ENCODE measurements at regions not wholly inside any gene's neighbourhood (a gene's known extent, or its start where the extent isn't known, plus 50 kb on each side); places are given as distances from the start of the nearest gene placed in this dataset.

DNA sequence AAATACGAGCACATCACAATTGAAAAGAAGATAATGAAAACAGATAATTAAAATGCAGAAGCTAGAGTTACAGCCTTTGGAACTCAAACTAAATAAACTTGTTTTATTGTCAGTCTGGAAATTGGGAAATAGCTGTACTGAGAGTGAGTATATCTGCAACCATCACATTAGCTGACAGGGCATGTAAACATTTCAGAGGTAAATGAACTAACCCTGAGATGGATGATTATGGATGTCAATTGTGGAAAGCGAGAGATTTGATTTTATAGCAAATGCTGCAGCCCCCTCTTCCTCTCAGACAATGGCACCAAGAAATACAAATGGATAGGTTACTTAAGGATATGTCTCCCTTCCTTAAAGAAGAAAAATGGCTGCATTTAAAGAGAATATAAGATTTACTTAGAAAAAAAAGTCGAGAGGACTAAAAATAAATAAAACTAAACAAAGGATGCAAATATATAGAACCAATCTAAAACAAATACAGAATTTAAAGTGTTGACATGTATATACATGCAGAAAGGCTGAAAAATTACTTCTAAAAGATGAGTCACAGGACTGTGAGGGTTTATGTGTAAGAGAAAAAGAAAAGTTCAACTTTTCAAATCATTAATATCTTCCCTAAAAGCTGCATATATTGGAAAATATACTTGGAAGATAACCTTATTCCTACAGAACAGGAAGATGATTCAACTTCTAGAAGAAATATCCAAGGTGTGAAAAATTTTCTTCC, 120.3 kb upstream of the FLRT2 start:
- TF ChIP-seq, protein P1, sequence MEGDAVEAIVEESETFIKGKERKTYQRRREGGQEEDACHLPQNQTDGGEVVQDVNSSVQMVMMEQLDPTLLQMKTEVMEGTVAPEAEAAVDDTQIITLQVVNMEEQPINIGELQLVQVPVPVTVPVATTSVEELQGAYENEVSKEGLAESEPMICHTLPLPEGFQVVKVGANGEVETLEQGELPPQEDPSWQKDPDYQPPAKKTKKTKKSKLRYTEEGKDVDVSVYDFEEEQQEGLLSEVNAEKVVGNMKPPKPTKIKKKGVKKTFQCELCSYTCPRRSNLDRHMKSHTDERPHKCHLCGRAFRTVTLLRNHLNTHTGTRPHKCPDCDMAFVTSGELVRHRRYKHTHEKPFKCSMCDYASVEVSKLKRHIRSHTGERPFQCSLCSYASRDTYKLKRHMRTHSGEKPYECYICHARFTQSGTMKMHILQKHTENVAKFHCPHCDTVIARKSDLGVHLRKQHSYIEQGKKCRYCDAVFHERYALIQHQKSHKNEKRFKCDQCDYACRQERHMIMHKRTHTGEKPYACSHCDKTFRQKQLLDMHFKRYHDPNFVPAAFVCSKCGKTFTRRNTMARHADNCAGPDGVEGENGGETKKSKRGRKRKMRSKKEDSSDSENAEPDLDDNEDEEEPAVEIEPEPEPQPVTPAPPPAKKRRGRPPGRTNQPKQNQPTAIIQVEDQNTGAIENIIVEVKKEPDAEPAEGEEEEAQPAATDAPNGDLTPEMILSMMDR (IDR thresholded peaks at IDR 0.05; ENCODE audit: low read depth, low read length): no peak
- no peak for TF ChIP-seq POLR2A (IDR thresholded peaks at IDR 0.05; ENCODE audit: extremely low read depth, insufficient read length)

Data from NB4 (cell line).